Osteoblast (primary cell): ENCODE measurements at regions not wholly inside any gene's neighbourhood (a gene's known extent, or its start where the extent isn't known, plus 50 kb on each side); places are given as distances from the start of the nearest gene placed in this dataset.

ENCODE experiments used
- DNase-seq: peaks from one replicate; pipeline ENCODE4 v3.0.0; 2011; ENCODE audit warnings: low spot score, mixed read lengths; ENCODE audit not compliant: insufficient read length; ENCODE audit errors: missing footprints
- H2AFZ ChIP-seq: 2 replicates; pipeline ENCODE4 v1.6.0; 2011; ENCODE audit warnings: mild to moderate bottlenecking, low read length
- H3K27ac ChIP-seq: 2 replicates; pipeline ENCODE4 v1.5.1; 2011; ENCODE audit warnings: mild to moderate bottlenecking, low read depth, low read length, moderate library complexity
- H3K27me3 ChIP-seq: 2 replicates; pipeline ENCODE4 v1.6.0; 2012; ENCODE audit warnings: mild to moderate bottlenecking, control low read depth, inconsistent platforms, low read length, moderate library complexity; ENCODE audit not compliant: insufficient read depth
- H3K36me3 ChIP-seq: 2 replicates; pipeline ENCODE4 v1.5.1; 2011; ENCODE audit warnings: mild to moderate bottlenecking, low read length, control low read depth, moderate library complexity; ENCODE audit not compliant: insufficient read depth
- H3K4me1 ChIP-seq: 2 replicates; pipeline ENCODE4 v1.5.1; 2011; ENCODE audit warnings: mild to moderate bottlenecking, low read length, control low read depth, moderate library complexity; ENCODE audit not compliant: insufficient read depth
- H3K4me2 ChIP-seq: 2 replicates; pipeline ENCODE4 v1.6.0; 2011; ENCODE audit warnings: mild to moderate bottlenecking, low read length; ENCODE audit not compliant: insufficient read depth
- H3K4me3 ChIP-seq: fragments of 200-600 bp; sonication (generic); 3 replicates; pipeline ENCODE4 v1.5.1; 2012; ENCODE audit warnings: mild to moderate bottlenecking, low read length, inconsistent platforms; ENCODE audit not compliant: insufficient read depth
- H3K79me2 ChIP-seq: 2 replicates; pipeline ENCODE4 v1.6.0; 2012; ENCODE audit warnings: mild to moderate bottlenecking, low read length, control low read depth, inconsistent platforms; ENCODE audit not compliant: insufficient read depth
- H3K9me3 ChIP-seq: 2 replicates; pipeline ENCODE4 v1.5.1; 2011; ENCODE audit warnings: low read depth, low read length, control low read depth
- H4K20me1 ChIP-seq: 2 replicates; pipeline ENCODE4 v1.6.0; 2012; ENCODE audit warnings: mild to moderate bottlenecking, low read length, control low read depth; ENCODE audit not compliant: insufficient read depth
- CTCF ChIP-seq: IDR thresholded peaks from 2 replicates; pipeline ENCODE4 v1.5.1; 2011; ENCODE audit warnings: mild to moderate bottlenecking, low read depth, low read length, moderate library complexity; ENCODE audit errors: extremely low read depth

- Histone ChIP-seq H3K27me3 (no peaks in the 10 kb centered on the region), H3K36me3 (no peaks in the 10 kb centered on the region), H3K9me3 (no peaks in the 10 kb centered on the region), H2AFZ (no peak overlapping the region), H3K4me2 (no peak overlapping the region), H3K27ac (no peak overlapping the region), H3K4me3 (no peak overlapping the region), H3K4me1 (no peaks in the 10 kb centered on the region), H3K79me2 (no peaks in the 10 kb centered on the region), H4K20me1 (no peaks in the 10 kb centered on the region)
- TF ChIP-seq CTCF: no peak
- DNase-seq: no peak
These were observed 97.1 kb upstream of the ZNF521 start for GRCh38 chr18:25449046-25449445.

DNA sequence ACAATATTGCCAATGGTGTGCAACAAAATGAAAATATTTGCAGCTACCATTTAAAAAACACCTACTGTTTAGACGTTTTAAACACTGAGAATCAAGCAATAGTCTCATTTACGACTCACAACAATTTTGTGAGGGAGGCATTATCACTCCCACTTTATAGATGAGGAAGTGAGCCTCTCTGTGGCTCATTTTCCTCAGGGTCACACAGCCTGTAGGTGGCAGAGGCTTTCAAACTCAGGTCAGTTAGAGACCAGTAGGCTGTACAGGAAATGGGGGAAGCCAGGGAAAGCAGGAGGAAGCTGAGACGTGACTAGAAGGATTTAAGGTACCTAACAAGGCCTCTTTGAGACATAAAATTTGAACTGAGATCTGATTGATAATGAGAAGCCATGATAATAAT, 95.0 kb upstream of the ZNF521 start:
- no peaks in the 10 kb centered on the region for H4K20me1 ChIP-seq
- no peak overlapping the region for H3K4me2 ChIP-seq
- no peak overlapping the region for H3K4me3 ChIP-seq
- H3K79me2 ChIP-seq: no peaks in the 10 kb centered on the region
- no peak overlapping the region for H2AFZ ChIP-seq
- no peaks in the 10 kb centered on the region for H3K4me1 ChIP-seq
- H3K9me3 ChIP-seq: no peaks in the 10 kb centered on the region
- DNase-seq: no peak
- no peaks in the 10 kb centered on the region for H3K27me3 ChIP-seq
- TF ChIP-seq CTCF: no peak
- no peaks in the 10 kb centered on the region for H3K36me3 ChIP-seq
- H3K27ac ChIP-seq: no peak overlapping the region

DNA sequence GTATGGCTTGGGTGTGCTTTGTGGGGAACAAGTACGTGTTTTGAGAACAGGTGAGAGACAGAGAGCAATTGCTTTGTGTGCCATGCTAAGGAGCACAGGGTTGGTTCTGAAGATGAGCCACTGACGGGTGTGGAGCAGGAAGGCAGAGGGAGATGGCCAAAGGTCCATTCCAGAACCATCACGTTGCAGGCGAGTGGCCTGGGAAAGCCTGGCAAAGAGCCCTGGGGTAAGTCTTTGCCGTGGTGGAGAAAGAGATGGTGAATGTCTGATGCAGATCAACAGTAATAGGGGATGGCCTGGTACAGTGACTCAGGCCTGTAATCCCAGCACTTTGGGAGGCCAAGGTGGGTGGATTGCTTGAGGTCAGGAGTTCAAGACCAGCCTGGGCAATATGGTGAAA, 93.5 kb upstream of the ZNF521 start:
- no peak overlapping the region for H3K27ac ChIP-seq
- no peak overlapping the region for H3K4me3 ChIP-seq
- no peaks in the 10 kb centered on the region for H3K9me3 ChIP-seq
- no peak for TF ChIP-seq CTCF
- no peak for DNase-seq
- no peak overlapping the region for H3K4me2 ChIP-seq
- no peaks in the 10 kb centered on the region for H3K4me1 ChIP-seq
- H3K79me2 ChIP-seq: no peaks in the 10 kb centered on the region
- H3K36me3 ChIP-seq: no peaks in the 10 kb centered on the region
- no peaks in the 10 kb centered on the region for H4K20me1 ChIP-seq
- no peaks in the 10 kb centered on the region for H3K27me3 ChIP-seq
- H2AFZ ChIP-seq: no peak overlapping the region

DNA sequence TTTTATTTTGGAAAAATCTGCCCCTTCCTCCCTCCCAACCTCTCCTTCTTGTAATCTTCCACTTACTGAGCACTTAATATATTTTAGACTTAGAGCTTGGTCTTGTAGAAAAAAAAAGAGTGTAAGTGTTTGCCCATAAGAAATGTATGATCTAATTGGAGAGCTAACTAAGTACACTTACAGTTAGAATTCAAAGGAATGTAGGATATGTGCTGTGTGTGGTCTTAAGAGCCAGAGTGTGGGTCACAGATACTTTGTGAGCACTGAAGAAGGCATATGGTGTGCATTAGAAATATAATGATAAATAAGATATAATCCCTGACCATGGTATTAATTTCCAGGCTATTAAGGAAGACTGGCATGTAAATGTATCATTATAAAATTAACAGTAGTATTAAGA, 91.8 kb upstream of the ZNF521 start:
- H3K4me3 ChIP-seq: no peak overlapping the region
- no peaks in the 10 kb centered on the region for H3K4me1 ChIP-seq
- no peak overlapping the region for H2AFZ ChIP-seq
- no peak for TF ChIP-seq CTCF
- DNase-seq: no peak
- H3K4me2 ChIP-seq: no peak overlapping the region
- H3K79me2 ChIP-seq: no peaks in the 10 kb centered on the region
- no peaks in the 10 kb centered on the region for H3K36me3 ChIP-seq
- H3K9me3 ChIP-seq: no peaks in the 10 kb centered on the region
- H3K27ac ChIP-seq: no peak overlapping the region
- no peaks in the 10 kb centered on the region for H4K20me1 ChIP-seq
- no peaks in the 10 kb centered on the region for H3K27me3 ChIP-seq
